IgD-negative memory B cell (primary cell): ENCODE measurements at regions not wholly inside any gene's neighbourhood (a gene's known extent, or its start where the extent isn't known, plus 50 kb on each side); places are given as distances from the start of the nearest gene placed in this dataset.
"Not testable (repeated sequence)": the region's sequence is repeated elsewhere in the genome, so short reads cannot be mapped to it uniquely, and the experiment has no call there.

ENCODE experiments used
- H3K27ac Mint-ChIP-seq, 3 donors: one replicate each; pipeline ENCODE4 v1.8.0; 2020 to 2022; ENCODE audit warnings: mild to moderate bottlenecking in 3 of 3, mixed read lengths in 3 of 3, moderate library complexity in 1 of 3
- H3K27me3 Mint-ChIP-seq: one replicate; pipeline ENCODE4 v1.8.0; 2021; ENCODE audit warnings: mixed read lengths
- H3K36me3 Mint-ChIP-seq: one replicate; pipeline ENCODE4 v1.8.0; 2020; ENCODE audit warnings: mild to moderate bottlenecking, mixed read lengths
- H3K4me1 Mint-ChIP-seq, 3 donors: one replicate each; pipeline ENCODE4 v1.8.0; 2020 to 2022; ENCODE audit warnings: mixed read lengths in 3 of 3, mild to moderate bottlenecking in 1 of 3
- H3K4me3 Mint-ChIP-seq, 4 donors: one replicate each; pipeline ENCODE4 v1.8.0; 2020 to 2022; ENCODE audit warnings: mild to moderate bottlenecking in 4 of 4, mixed read lengths in 4 of 4, moderate library complexity in 3 of 4
- H3K9me3 Mint-ChIP-seq, 3 donors: one replicate each; pipeline ENCODE4 v1.8.0; 2020 to 2021; ENCODE audit warnings: mixed read lengths in 3 of 3, mild to moderate bottlenecking in 1 of 3

GRCh38 chr1:60878323-60878722, 204.0 kb upstream of the NFIA start:
- peaks cover 0 to 1% (median 0%) of the 10 kb centered on the region in 3 donors for H3K9me3 Mint-ChIP-seq
- H3K4me3 Mint-ChIP-seq: no peak overlapping the region
- peaks cover 2% of the 10 kb centered on the region for H3K36me3 Mint-ChIP-seq
- no peak overlapping the region for H3K27ac Mint-ChIP-seq
- no peaks in the 10 kb centered on the region for H3K4me1 Mint-ChIP-seq
- no peaks in the 10 kb centered on the region for H3K27me3 Mint-ChIP-seq

- peaks cover 2% of the 10 kb centered on the region for H3K36me3 Mint-ChIP-seq
- no peak overlapping the region for H3K4me3 Mint-ChIP-seq
- H3K4me1 Mint-ChIP-seq: no peaks in the 10 kb centered on the region
Observed at GRCh38 chr1:60877376-60877775, 205.0 kb upstream of the NFIA start.

GRCh38 chr1:60876952-60877351, 205.4 kb upstream of the NFIA start:
- H3K27me3 Mint-ChIP-seq: no peaks in the 10 kb centered on the region
- H3K4me3 Mint-ChIP-seq: no peak overlapping the region
- H3K9me3 Mint-ChIP-seq: peaks cover 0 to 1% (median 0%) of the 10 kb centered on the region in 3 donors
- peaks cover 2% of the 10 kb centered on the region for H3K36me3 Mint-ChIP-seq
- H3K4me1 Mint-ChIP-seq: no peaks in the 10 kb centered on the region
- H3K27ac Mint-ChIP-seq: no peak overlapping the region

More at GRCh38 chr1:60877376-60877775, 205.0 kb upstream of the NFIA start:
- Mint-ChIP-seq H3K9me3 (peaks cover 0 to 1% (median 0%) of the 10 kb centered on the region in 3 donors), H3K27me3 (no peaks in the 10 kb centered on the region), H3K27ac (no peak overlapping the region)

- Mint-ChIP-seq H3K4me1 (no peaks in the 10 kb centered on the region), H3K4me3 (no peak overlapping the region), H3K36me3 (peaks cover 2% of the 10 kb centered on the region), H3K27ac (no peak overlapping the region), H3K9me3 (peaks cover 0 to 1% (median 0%) of the 10 kb centered on the region in 3 donors), H3K27me3 (no peaks in the 10 kb centered on the region)
Observed at GRCh38 chr1:60875138-60875537, 207.2 kb upstream of the NFIA start.

- Mint-ChIP-seq H3K36me3 (peaks cover 2% of the 10 kb centered on the region), H3K27ac (no peak overlapping the region), H3K27me3 (no peaks in the 10 kb centered on the region), H3K4me3 (no peak overlapping the region), H3K9me3 (peaks cover 0 to 1% (median 0%) of the 10 kb centered on the region in 3 donors), H3K4me1 (no peaks in the 10 kb centered on the region)
Observed at GRCh38 chr1:60874718-60875117, 207.6 kb upstream of the NFIA start.

- H3K27me3 Mint-ChIP-seq, H3K9me3 Mint-ChIP-seq, H3K4me3 Mint-ChIP-seq, H3K4me1 Mint-ChIP-seq, H3K27ac Mint-ChIP-seq, H3K36me3 Mint-ChIP-seq: not testable (repeated sequence)
Observed at GRCh38 chr1:60873396-60873795, 209.0 kb upstream of the NFIA start.

GRCh38 chr1:60872426-60873054, 209.8 kb upstream of the NFIA start:
- H3K27ac Mint-ChIP-seq: no peak overlapping the region
- no peaks in the 10 kb centered on the region for H3K27me3 Mint-ChIP-seq
- H3K4me3 Mint-ChIP-seq: no peak overlapping the region
- no peaks in the 10 kb centered on the region for H3K4me1 Mint-ChIP-seq
- peaks cover 2% of the 10 kb centered on the region for H3K36me3 Mint-ChIP-seq
- H3K9me3 Mint-ChIP-seq: peaks cover 0 to 1% (median 0%) of the 10 kb centered on the region in 3 donors

GRCh38 chr1:60870269-60870865, 212.0 kb upstream of the NFIA start:
- H3K36me3 Mint-ChIP-seq: no peaks in the 10 kb centered on the region
- H3K4me1 Mint-ChIP-seq: no peaks in the 10 kb centered on the region
- no peaks in the 10 kb centered on the region for H3K27me3 Mint-ChIP-seq
- H3K4me3 Mint-ChIP-seq: no peak overlapping the region
- no peak overlapping the region for H3K27ac Mint-ChIP-seq
- no peaks in the 10 kb centered on the region for H3K9me3 Mint-ChIP-seq

- Mint-ChIP-seq H3K36me3 (no peaks in the 10 kb centered on the region), H3K4me3 (no peak overlapping the region), H3K27me3 (no peaks in the 10 kb centered on the region), H3K9me3 (no peaks in the 10 kb centered on the region), H3K27ac (no peak overlapping the region), H3K4me1 (no peaks in the 10 kb centered on the region)
Observed at GRCh38 chr1:60868901-60869663, 213.3 kb upstream of the NFIA start.

GRCh38 chr1:60867782-60868181, 214.6 kb upstream of the NFIA start:
- Mint-ChIP-seq H3K27ac (no peak overlapping the region), H3K27me3 (no peaks in the 10 kb centered on the region), H3K36me3 (no peaks in the 10 kb centered on the region), H3K4me3 (no peak overlapping the region), H3K9me3 (no peaks in the 10 kb centered on the region), H3K4me1 (peaks cover 0 to 3% (median 0%) of the 10 kb centered on the region in 3 donors)

- H3K27ac Mint-ChIP-seq: no peak overlapping the region
- H3K27me3 Mint-ChIP-seq: no peaks in the 10 kb centered on the region
- peaks cover 0 to 3% (median 0%) of the 10 kb centered on the region in 3 donors for H3K4me1 Mint-ChIP-seq
- H3K9me3 Mint-ChIP-seq: no peaks in the 10 kb centered on the region
- H3K36me3 Mint-ChIP-seq: no peaks in the 10 kb centered on the region
- no peak overlapping the region for H3K4me3 Mint-ChIP-seq
Observed at GRCh38 chr1:60866917-60867531, 215.3 kb upstream of the NFIA start.

GRCh38 chr1:60866226-60866900, 216.0 kb upstream of the NFIA start:
- H3K4me1 Mint-ChIP-seq: peaks cover 0 to 3% (median 0%) of the 10 kb centered on the region in 3 donors
- H3K27me3 Mint-ChIP-seq: peaks cover under 1% of the 10 kb centered on the region
- no peaks in the 10 kb centered on the region for H3K9me3 Mint-ChIP-seq
- no peak overlapping the region for H3K4me3 Mint-ChIP-seq
- H3K36me3 Mint-ChIP-seq: no peaks in the 10 kb centered on the region
- no peak overlapping the region for H3K27ac Mint-ChIP-seq

- H3K27ac Mint-ChIP-seq: no peak overlapping the region
- H3K36me3 Mint-ChIP-seq: no peaks in the 10 kb centered on the region
- H3K9me3 Mint-ChIP-seq: no peaks in the 10 kb centered on the region
- peaks cover 0 to 3% (median 0%) of the 10 kb centered on the region in 3 donors for H3K4me1 Mint-ChIP-seq
- no peak overlapping the region for H3K4me3 Mint-ChIP-seq
- peaks cover 2% of the 10 kb centered on the region for H3K27me3 Mint-ChIP-seq
Observed at GRCh38 chr1:60865166-60865565, 217.2 kb upstream of the NFIA start.

- no peak overlapping the region for H3K27ac Mint-ChIP-seq
- no peaks in the 10 kb centered on the region for H3K36me3 Mint-ChIP-seq
- H3K9me3 Mint-ChIP-seq: no peaks in the 10 kb centered on the region
- H3K4me1 Mint-ChIP-seq: peaks cover 0 to 3% (median 0%) of the 10 kb centered on the region in 3 donors
- no peak overlapping the region for H3K4me3 Mint-ChIP-seq
- peaks cover 2% of the 10 kb centered on the region for H3K27me3 Mint-ChIP-seq
Observed at GRCh38 chr1:60864722-60865121, 217.6 kb upstream of the NFIA start.

GRCh38 chr1:60863131-60863530, 219.2 kb upstream of the NFIA start:
- peaks cover 0 to 3% (median 0%) of the 10 kb centered on the region in 3 donors for H3K4me1 Mint-ChIP-seq
- H3K36me3 Mint-ChIP-seq: no peaks in the 10 kb centered on the region
- no peak overlapping the region for H3K27ac Mint-ChIP-seq
- peaks cover 2% of the 10 kb centered on the region for H3K27me3 Mint-ChIP-seq
- no peak overlapping the region for H3K4me3 Mint-ChIP-seq
- no peaks in the 10 kb centered on the region for H3K9me3 Mint-ChIP-seq
